Common myeloid progenitor, CD34-positive (primary cell): ENCODE measurements at regions not wholly inside any gene's neighbourhood (a gene's known extent, or its start where the extent isn't known, plus 50 kb on each side); places are given as distances from the start of the nearest gene placed in this dataset.

ENCODE experiments used
- CTCF ChIA-PET: fragments of 350-600 bp; sonication (Branson Sonifier 250); formaldehyde crosslinking; loops from one replicate; lab custom pipeline; 2021; ENCODE audit warnings: antibody characterized with exemption; lab: Charles Lee
- POLR2A ChIA-PET: fragments of 350-600 bp; sonication (Branson Sonifier 250); formaldehyde crosslinking; loops from one replicate; lab custom pipeline; 2021; ENCODE audit warnings: antibody characterized with exemption; lab: Charles Lee
- DNase-seq, 3 donors: peaks; one replicate each; pipeline versions ENCODE4 v3.0.0 to v3.0.0-alpha.2; 2013
- H3K27ac ChIP-seq, 2 experiments: 1 replicate in 1 of 2; 2 replicates in 1 of 2; pipeline ENCODE4 v1.7.0; 2013; ENCODE audit warnings: inconsistent platforms in 2 of 2, low read length in 2 of 2, mild to moderate bottlenecking in 2 of 2, low read depth in 1 of 2, moderate library complexity in 1 of 2; ENCODE audit not compliant: severe bottlenecking in 2 of 2, insufficient read depth in 1 of 2, poor library complexity in 1 of 2
- H3K27me3 ChIP-seq, 5 experiments: replicated peaks in 2 of 5; 1 replicate in 3 of 5; 2 replicates in 2 of 5; pipeline versions ENCODE4 v1.6.1 to v1.7.0; 2013; ENCODE audit warnings: low read length in 4 of 5, mild to moderate bottlenecking in 2 of 5, moderate library complexity in 2 of 5, inconsistent platforms in 1 of 5; ENCODE audit not compliant: insufficient read depth in 5 of 5, control insufficient read depth in 4 of 5
- H3K36me3 ChIP-seq, 4 experiments: 1 replicate in 2 of 4; 2 replicates in 2 of 4; pipeline versions ENCODE4 v1.6.1 to v1.7.0; 2013; ENCODE audit warnings: low read length in 3 of 4, control low read depth in 1 of 4, mild to moderate bottlenecking in 1 of 4; ENCODE audit not compliant: control insufficient read depth in 4 of 4, insufficient read depth in 4 of 4
- H3K4me1 ChIP-seq, 4 experiments: 1 replicate in 3 of 4; 2 replicates in 1 of 4; pipeline versions ENCODE4 v1.6.1 to v1.7.1; 2013; ENCODE audit warnings: low read length in 3 of 4, mild to moderate bottlenecking in 3 of 4, control low read depth in 1 of 4, inconsistent platforms in 1 of 4, moderate library complexity in 1 of 4; ENCODE audit not compliant: control insufficient read depth in 4 of 4, insufficient read depth in 4 of 4; ENCODE audit errors: control extremely low read depth in 1 of 4
- H3K4me3 ChIP-seq, 7 experiments: 1 replicate in 4 of 7; 2 replicates in 3 of 7; pipeline versions ENCODE4 v1.5.1 to v1.7.0; 2013; ENCODE audit warnings: mild to moderate bottlenecking in 7 of 7, low read length in 6 of 7, moderate library complexity in 6 of 7, inconsistent platforms in 2 of 7, low read depth in 2 of 7, control low read depth in 1 of 7; ENCODE audit not compliant: insufficient read depth in 4 of 7, control insufficient read depth in 1 of 7; ENCODE audit errors: extremely low read depth in 1 of 7
- H3K9me3 ChIP-seq, 5 experiments: 1 replicate in 4 of 5; 2 replicates in 1 of 5; pipeline versions ENCODE4 v1.6.1 to v1.7.1; 2013; ENCODE audit warnings: low read length in 4 of 5, mild to moderate bottlenecking in 2 of 5, inconsistent platforms in 1 of 5, low read depth in 1 of 5, moderate library complexity in 1 of 5; ENCODE audit not compliant: control insufficient read depth in 4 of 5, insufficient read depth in 2 of 5; ENCODE audit errors: control extremely low read depth in 1 of 5
- WGBS: methylation state at CpG from one replicate; pipeline ENCODE4 v1.1.5; 2013; ENCODE audit not compliant: insufficient coverage; 5-methylcytosine and 5-hydroxymethylcytosine counted together

GRCh38 chr4:19095491-19096046 is 1074.0 kb upstream of the LCORL start:
- no peak for DNase-seq
- Histone ChIP-seq H3K9me3 (no peaks in the 10 kb centered on the region), H3K27me3 (no peaks in the 10 kb centered on the region), H3K4me1 (no peaks in the 10 kb centered on the region), H3K36me3 (no peaks in the 10 kb centered on the region), H3K4me3 (no peak overlapping the region), H3K27ac (no peak overlapping the region)
- 92% methylated on average over 2 of the region's 5 CpGs for WGBS
- CTCF ChIA-PET = no interaction called here
- POLR2A ChIA-PET = no interaction called here

- ChIA-PET POLR2A (no interaction called here), CTCF (no interaction called here)
- WGBS = no CpG with 5 or more reads among the region's 2 CpGs
Measured at GRCh38 chr4:19093951-19094350, 1072.4 kb upstream of the LCORL start.

GRCh38 chr4:19092797-19093196 is 1071.2 kb upstream of the LCORL start:
- ChIA-PET CTCF (no interaction called here), POLR2A (no interaction called here)
- Histone ChIP-seq H3K4me1 (no peaks in the 10 kb centered on the region), H3K9me3 (no peaks in the 10 kb centered on the region), H3K4me3 (no peak overlapping the region), H3K27me3 (no peaks in the 10 kb centered on the region), H3K36me3 (no peaks in the 10 kb centered on the region), H3K27ac (no peak overlapping the region)
- DNase-seq = no peak

More at GRCh38 chr4:19093951-19094350, 1072.4 kb upstream of the LCORL start:
- Histone ChIP-seq H3K4me1 (no peaks in the 10 kb centered on the region), H3K4me3 (no peak overlapping the region), H3K9me3 (no peaks in the 10 kb centered on the region), H3K36me3 (no peaks in the 10 kb centered on the region), H3K27me3 (no peaks in the 10 kb centered on the region), H3K27ac (no peak overlapping the region)
- no peak for DNase-seq

- Histone ChIP-seq H3K4me3 (no peak overlapping the region), H3K36me3 (no peaks in the 10 kb centered on the region), H3K27ac (no peak overlapping the region), H3K4me1 (no peaks in the 10 kb centered on the region), H3K27me3 (no peaks in the 10 kb centered on the region), H3K9me3 (no peaks in the 10 kb centered on the region)
- no peak for DNase-seq
- POLR2A ChIA-PET = no interaction called here
- 100% methylated on average over 2 of the region's 2 CpGs for WGBS
- CTCF ChIA-PET = no interaction called here
Measured at GRCh38 chr4:19074036-19074435, 1052.5 kb upstream of the LCORL start.

GRCh38 chr4:19063662-19064061 is 1042.1 kb upstream of the LCORL start:
- POLR2A ChIA-PET = no interaction called here
- WGBS = 97% methylated on average over 4 of the region's 5 CpGs

GRCh38 chr4:19054916-19055315 is 1033.4 kb upstream of the LCORL start:
- no peak for DNase-seq
- H3K36me3 ChIP-seq = no peaks in the 10 kb centered on the region
- no peak overlapping the region for H3K27ac ChIP-seq
- H3K9me3 ChIP-seq = no peaks in the 10 kb centered on the region
- ChIA-PET POLR2A (no interaction called here), CTCF (no interaction called here)
- 43% methylated on average over 1 of the region's 1 CpG for WGBS
- H3K4me1 ChIP-seq = no peaks in the 10 kb centered on the region
- peaks cover 0 to 2% (median 0%) of the 10 kb centered on the region in 5 experiments for H3K27me3 ChIP-seq
- H3K4me3 ChIP-seq = no peak overlapping the region

More at GRCh38 chr4:19063662-19064061, 1042.1 kb upstream of the LCORL start:
- peaks cover 0 to 3% (median 0%) of the 10 kb centered on the region in 5 experiments for H3K9me3 ChIP-seq
- no peak overlapping the region for H3K4me3 ChIP-seq
- DNase-seq = no peak
- no peaks in the 10 kb centered on the region for H3K36me3 ChIP-seq
- no peaks in the 10 kb centered on the region for H3K27me3 ChIP-seq
- CTCF ChIA-PET = no interaction called here
- H3K4me1 ChIP-seq = no peaks in the 10 kb centered on the region
- H3K27ac ChIP-seq = no peak overlapping the region

- ChIA-PET CTCF (no interaction called here), POLR2A (no interaction called here)
Measured at GRCh38 chr4:19051831-19052230, 1030.3 kb upstream of the LCORL start.

More at GRCh38 chr4:19051831-19052230, 1030.3 kb upstream of the LCORL start:
- DNase-seq = no peak
- no peak overlapping the region for H3K4me3 ChIP-seq
- no peaks in the 10 kb centered on the region for H3K36me3 ChIP-seq
- H3K9me3 ChIP-seq = no peaks in the 10 kb centered on the region
- H3K27me3 ChIP-seq = peaks cover 0 to 2% (median 0%) of the 10 kb centered on the region in 5 experiments
- H3K27ac ChIP-seq = no peak overlapping the region
- WGBS = 25% methylated on average over 2 of the region's 5 CpGs
- peaks cover 0 to 2% (median 0%) of the 10 kb centered on the region in 4 experiments for H3K4me1 ChIP-seq
